Adrenal gland (tissue), 9 donors: ENCODE measurements at regions not wholly inside any gene's neighbourhood (a gene's known extent, or its start where the extent isn't known, plus 50 kb on each side); places are given as distances from the start of the nearest gene placed in this dataset.

Experiments used
- DNase-seq, 7 donors: peaks; one replicate each; pipeline ENCODE4 v3.0.0-alpha.2; 2019 to 2020
- H3K27ac ChIP-seq, 5 donors: fragments of 200-600 bp; sonication (generic) in 4 of 5; 1 replicate in 3 of 5; 2 replicates in 2 of 5; pipeline versions ENCODE4 v1.5.1 to v1.8.0; 2016 to 2020; ENCODE audit warnings: mild to moderate bottlenecking in 1 of 5
- H3K27me3 ChIP-seq: fragments of 200-600 bp; 2 replicates; pipeline ENCODE4 v1.8.0; 2021
- H3K36me3 ChIP-seq, 2 donors: fragments of 200-600 bp; replicated peaks in 1 of 2; 1 replicate in 1 of 2; 2 replicates in 1 of 2; pipeline versions ENCODE4 v1.5.1 to v1.8.0; 2018 to 2022
- H3K4me1 ChIP-seq, 2 donors: fragments of 200-600 bp; replicated peaks in 1 of 2; 1 replicate in 1 of 2; 2 replicates in 1 of 2; pipeline versions ENCODE4 v1.5.1 to v1.8.0; 2018 to 2021
- H3K4me3 ChIP-seq, 4 donors: fragments of 200-600 bp; sonication (generic) in 3 of 4; one replicate each; pipeline ENCODE4 v1.5.1; 2016 to 2018
- H3K9me3 ChIP-seq, 3 donors: fragments of 200-600 bp; sonication (generic) in 1 of 3; replicated peaks in 1 of 3; 1 replicate in 2 of 3; 2 replicates in 1 of 3; pipeline versions ENCODE4 v1.5.1 to v1.8.0; 2016 to 2021
- CTCF ChIP-seq, 6 experiments: fragments of 450-650 bp in 4 of 6; fragments of 200-600 bp in 2 of 6; sonication (generic) in 1 of 6; IDR thresholded peaks; 1 replicate in 5 of 6; 2 replicates in 1 of 6; pipeline versions ENCODE4 v1.5.1 to v1.8.0; 2016 to 2021; ENCODE audit warnings: antibody characterized with exemption in 6 of 6, mild to moderate bottlenecking in 2 of 6, moderate library complexity in 1 of 6
- POLR2A ChIP-seq, 2 donors: fragments of 450-650 bp; IDR thresholded peaks; one replicate each; pipeline ENCODE4 v1.6.1; 2017; ENCODE audit warnings: antibody characterized with exemption in 2 of 2, mild to moderate bottlenecking in 2 of 2, moderate library complexity in 1 of 2
- WGBS, 4 donors: extraction: QIAGEN DNeasy Blood & Tissue Kit in 2 of 4; methylation state at CpG; one replicate each; pipeline versions ENCODE4 v1.1.5 to v1.1.7; 2013 to 2017; 5-methylcytosine and 5-hydroxymethylcytosine counted together
- intact Hi-C, 2 donors: fragments of 100-400 bp; cut with DNase I; formaldehyde crosslinking; loops; one replicate each; pipeline versions ENCODE4 v1.14.1 to v1.15.0; 2022 to 2023
- donor health status: healthy with polysubstance abuse.
- donor health status: Bipolar disorder and iron deficiency.
- donor health status: DM: yes; HTN: yes; CAD: no.
- donor health status: DM: no; HTN: no; CAD: no.
- donor health status: DM: no; HTN: no; CAD: no.

DNA sequence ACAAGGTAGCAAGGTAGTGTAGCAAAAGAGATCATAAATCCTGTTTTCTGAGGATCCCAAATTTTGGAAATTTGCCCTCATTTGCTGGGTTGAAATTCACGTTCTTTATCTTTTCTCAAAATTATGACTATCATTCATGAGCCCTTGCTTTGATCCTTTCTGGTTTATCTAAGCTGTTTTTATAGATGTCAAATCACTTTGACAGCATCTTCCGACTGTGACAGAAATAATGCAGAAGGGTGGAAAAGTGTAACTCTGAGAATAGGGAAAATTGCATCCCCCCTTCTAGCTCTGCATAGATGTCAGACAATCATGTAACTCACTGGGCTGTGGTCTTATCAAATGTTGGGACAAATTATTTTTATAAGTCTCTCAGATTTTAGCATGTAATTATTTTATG is 550.1 kb downstream of the OMA1 start:
- Histone ChIP-seq H3K27ac (no peak overlapping the region), H3K4me1 (no peaks in the 10 kb centered on the region), H3K9me3 (no peaks in the 10 kb centered on the region), H3K36me3 (no peaks in the 10 kb centered on the region), H3K27me3 (no peaks in the 10 kb centered on the region), H3K4me3 (no peak overlapping the region)
- intact Hi-C loops = no loop called here
- TF ChIP-seq POLR2A (IDR thresholded peaks at IDR 0.05) (no peak), CTCF (IDR thresholded peaks at IDR 0.05) (no peak)
- DNase-seq = no peak
- 51 to 60% (median 53%) methylated on average over 2 of the region's 2 CpGs for WGBS, 4 donors

GRCh38 chr1:57991289-57991688 is 555.2 kb downstream of the OMA1 start:
- TF ChIP-seq CTCF (IDR thresholded peaks at IDR 0.05) = no peak
- no peak for TF ChIP-seq POLR2A (IDR thresholded peaks at IDR 0.05)

GRCh38 chr1:57989877-57990276 is 556.6 kb downstream of the OMA1 start:
- H3K27ac ChIP-seq = no peak overlapping the region
- no peaks in the 10 kb centered on the region for H3K36me3 ChIP-seq
- TF ChIP-seq POLR2A (IDR thresholded peaks at IDR 0.05) = no peak
- H3K27me3 ChIP-seq = no peaks in the 10 kb centered on the region
- no peaks in the 10 kb centered on the region for H3K4me1 ChIP-seq
- no peak overlapping the region for H3K4me3 ChIP-seq
- DNase-seq = no peak
- intact Hi-C loops = no loop called here
- no peaks in the 10 kb centered on the region for H3K9me3 ChIP-seq
- 41 to 65% (median 52%) methylated on average over 1 of the region's 1 CpG for WGBS, 4 donors

More at GRCh38 chr1:57991289-57991688, 555.2 kb downstream of the OMA1 start:
- H3K27ac ChIP-seq = no peak overlapping the region
- no peak overlapping the region for H3K4me3 ChIP-seq
- WGBS, 4 donors = 89 to 94% (median 90%) methylated on average over 7 of the region's 7 CpGs
- H3K4me1 ChIP-seq = no peaks in the 10 kb centered on the region
- intact Hi-C loops = no loop called here
- H3K27me3 ChIP-seq = no peaks in the 10 kb centered on the region
- no peak for DNase-seq
- H3K9me3 ChIP-seq = no peaks in the 10 kb centered on the region
- H3K36me3 ChIP-seq = no peaks in the 10 kb centered on the region

DNA sequence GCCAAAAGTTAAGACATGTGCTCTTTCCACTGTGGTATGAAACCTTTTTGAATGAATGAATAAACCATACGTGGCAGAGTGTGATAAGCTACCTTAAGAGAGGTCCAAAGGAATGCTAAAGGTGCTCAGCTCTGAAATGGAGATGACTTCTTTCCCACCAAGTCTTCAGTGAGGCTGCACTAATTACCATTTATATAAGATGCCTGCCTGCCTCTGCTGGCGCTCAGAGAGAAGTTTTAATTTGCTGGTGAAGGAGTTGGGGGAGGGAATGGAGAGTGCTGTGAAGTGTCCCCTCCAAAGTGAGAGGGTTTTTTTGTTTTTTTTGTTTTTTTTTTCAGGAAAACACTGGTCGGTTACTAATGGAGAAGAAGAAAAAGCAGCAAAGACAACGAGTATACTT is 559.0 kb downstream of the OMA1 start:
- WGBS, 4 donors = 63 to 74% (median 67%) methylated on average over 4 of the region's 4 CpGs
- H3K4me1 ChIP-seq = no peaks in the 10 kb centered on the region
- H3K27ac ChIP-seq = no peak overlapping the region
- intact Hi-C loops = no loop called here
- no peaks in the 10 kb centered on the region for H3K36me3 ChIP-seq
- H3K4me3 ChIP-seq = no peak overlapping the region
- TF ChIP-seq CTCF (IDR thresholded peaks at IDR 0.05) = no peak
- no peak for TF ChIP-seq POLR2A (IDR thresholded peaks at IDR 0.05)
- H3K27me3 ChIP-seq = no peaks in the 10 kb centered on the region
- H3K9me3 ChIP-seq = no peaks in the 10 kb centered on the region
- no peak for DNase-seq

- Histone ChIP-seq H3K27me3 (no peaks in the 10 kb centered on the region), H3K9me3 (no peaks in the 10 kb centered on the region), H3K36me3 (no peaks in the 10 kb centered on the region), H3K27ac (no peak overlapping the region), H3K4me1 (no peaks in the 10 kb centered on the region), H3K4me3 (no peak overlapping the region)
- intact Hi-C loops = no loop called here
- no peak for DNase-seq
- TF ChIP-seq CTCF (IDR thresholded peaks at IDR 0.05) (no peak), POLR2A (IDR thresholded peaks at IDR 0.05) (no peak)
- WGBS, 4 donors = 51 to 60% (median 59%) methylated on average over 5 of the region's 5 CpGs
Measured at GRCh38 chr1:57986432-57986831, 560.1 kb downstream of the OMA1 start.
